Vagina (tissue), 2 donors: ENCODE measurements at regions not wholly inside any gene's neighbourhood (a gene's known extent, or its start where the extent isn't known, plus 50 kb on each side); places are given as distances from the start of the nearest gene placed in this dataset.

Experiments
- POLR2A ChIP-seq, 2 donors: fragments of 450-650 bp; IDR thresholded peaks; one replicate each; pipeline ENCODE4 v1.6.1; 2017; ENCODE audit warnings: antibody characterized with exemption in 2 of 2, mild to moderate bottlenecking in 2 of 2, moderate library complexity in 2 of 2
- TF ChIP-seq, protein P1 (sequence below), 3 experiments: fragments of 450-650 bp in 2 of 3; fragments of 200-600 bp in 1 of 3; sonication (generic) in 1 of 3; IDR thresholded peaks; one replicate each; pipeline ENCODE4 v1.5.1; 2017 to 2019; ENCODE audit warnings: antibody characterized with exemption in 3 of 3, mild to moderate bottlenecking in 2 of 3, moderate library complexity in 2 of 3

DNA sequence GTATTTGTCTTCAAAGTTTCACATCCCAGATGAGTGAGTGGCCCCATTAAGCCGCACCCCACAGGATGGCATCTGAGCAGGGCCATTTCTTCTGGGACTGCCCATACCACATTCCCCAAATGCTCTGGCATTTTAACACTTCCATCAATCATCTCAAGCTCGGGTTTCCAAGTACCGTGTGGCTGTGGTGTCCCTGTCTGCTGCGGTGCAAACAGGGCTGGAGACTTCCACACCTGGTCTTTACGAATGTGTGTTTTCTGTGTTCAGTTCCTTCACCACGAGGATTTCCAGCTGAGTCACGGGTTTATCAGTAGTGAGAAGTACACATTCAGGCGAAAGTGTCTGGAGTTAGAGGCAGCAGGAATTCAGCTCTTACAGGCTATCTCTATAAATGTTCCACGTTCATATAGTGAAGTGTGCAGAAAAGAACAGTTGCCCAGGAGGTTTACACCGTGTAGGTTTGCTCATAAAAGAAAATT is 195.2 kb downstream of the RHOU start:
- TF ChIP-seq, protein P1, sequence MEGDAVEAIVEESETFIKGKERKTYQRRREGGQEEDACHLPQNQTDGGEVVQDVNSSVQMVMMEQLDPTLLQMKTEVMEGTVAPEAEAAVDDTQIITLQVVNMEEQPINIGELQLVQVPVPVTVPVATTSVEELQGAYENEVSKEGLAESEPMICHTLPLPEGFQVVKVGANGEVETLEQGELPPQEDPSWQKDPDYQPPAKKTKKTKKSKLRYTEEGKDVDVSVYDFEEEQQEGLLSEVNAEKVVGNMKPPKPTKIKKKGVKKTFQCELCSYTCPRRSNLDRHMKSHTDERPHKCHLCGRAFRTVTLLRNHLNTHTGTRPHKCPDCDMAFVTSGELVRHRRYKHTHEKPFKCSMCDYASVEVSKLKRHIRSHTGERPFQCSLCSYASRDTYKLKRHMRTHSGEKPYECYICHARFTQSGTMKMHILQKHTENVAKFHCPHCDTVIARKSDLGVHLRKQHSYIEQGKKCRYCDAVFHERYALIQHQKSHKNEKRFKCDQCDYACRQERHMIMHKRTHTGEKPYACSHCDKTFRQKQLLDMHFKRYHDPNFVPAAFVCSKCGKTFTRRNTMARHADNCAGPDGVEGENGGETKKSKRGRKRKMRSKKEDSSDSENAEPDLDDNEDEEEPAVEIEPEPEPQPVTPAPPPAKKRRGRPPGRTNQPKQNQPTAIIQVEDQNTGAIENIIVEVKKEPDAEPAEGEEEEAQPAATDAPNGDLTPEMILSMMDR (IDR thresholded peaks at IDR 0.05), result no peak
- TF ChIP-seq POLR2A (IDR thresholded peaks at IDR 0.05), result no peak
